Ishikawa (cell line): ENCODE measurements at regions not wholly inside any gene's neighbourhood (a gene's known extent, or its start where the extent isn't known, plus 50 kb on each side); places are given as distances from the start of the nearest gene placed in this dataset.

Experiments used
- CEBPB ChIP-seq: IDR thresholded peaks from 2 replicates; pipeline ENCODE4 v1.6.1; 2012
- CREB1 ChIP-seq: IDR thresholded peaks from 2 replicates; pipeline ENCODE4 v1.6.1; 2012; ENCODE audit warnings: low read depth
- EGR1 ChIP-seq: IDR thresholded peaks from 2 replicates; pipeline ENCODE4 v1.6.1; 2012
- EP300 ChIP-seq: IDR thresholded peaks from 2 replicates; pipeline ENCODE4 v1.6.1; 2012; ENCODE audit warnings: borderline replicate concordance
- FOXM1 ChIP-seq: IDR thresholded peaks from 2 replicates; pipeline ENCODE4 v1.6.1; 2012; ENCODE audit warnings: low read depth, borderline replicate concordance
- NFIC ChIP-seq: IDR thresholded peaks from 2 replicates; pipeline ENCODE4 v1.6.1; 2012
- RAD21 ChIP-seq: IDR thresholded peaks from 2 replicates; pipeline ENCODE4 v1.6.1; 2012; ENCODE audit warnings: low read depth
- TAF1 ChIP-seq: IDR thresholded peaks from 2 replicates; pipeline ENCODE4 v1.6.1; 2012; ENCODE audit warnings: low read depth, mild to moderate bottlenecking
- TCF12 ChIP-seq: IDR thresholded peaks from 2 replicates; pipeline ENCODE4 v1.6.1; 2012; ENCODE audit warnings: low read depth
- TEAD4 ChIP-seq: IDR thresholded peaks from 2 replicates; pipeline ENCODE4 v1.6.1; 2012
- YY1 ChIP-seq: IDR thresholded peaks from 2 replicates; pipeline ENCODE4 v1.6.1; 2012; ENCODE audit warnings: low read depth
- ZBTB7A ChIP-seq: IDR thresholded peaks from 2 replicates; pipeline ENCODE4 v1.6.1; 2012; ENCODE audit warnings: low read depth
- TF ChIP-seq, protein P1 (sequence below): IDR thresholded peaks from 2 replicates; pipeline ENCODE4 v1.6.1; 2012
- TF ChIP-seq, protein P2 (sequence below): IDR thresholded peaks from 2 replicates; pipeline ENCODE4 v1.6.1; 2012
- TF ChIP-seq, protein P3 (sequence below): IDR thresholded peaks from 2 replicates; pipeline ENCODE4 v1.6.1; 2012; ENCODE audit warnings: low read depth, mild to moderate bottlenecking

DNA sequence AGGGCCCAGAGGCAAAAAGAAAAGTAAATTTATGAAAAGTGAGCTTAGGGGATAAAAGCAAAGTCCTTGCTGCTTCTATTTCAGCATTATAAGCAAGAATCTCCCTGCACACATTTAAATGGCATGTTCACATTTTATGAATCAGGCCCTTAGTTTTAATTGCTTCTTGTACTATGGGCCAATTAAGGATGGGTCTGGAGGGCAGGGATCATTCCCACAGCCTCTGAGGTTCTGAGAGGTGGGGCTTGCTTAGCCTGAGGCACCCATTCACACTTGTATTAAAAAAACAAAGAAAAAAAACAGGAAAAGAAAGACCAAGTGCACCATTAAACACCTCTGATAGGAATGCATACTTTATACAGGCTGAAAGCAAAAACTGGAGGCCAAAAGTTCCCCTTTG is 565.1 kb downstream of the BCL11A start:
- TF ChIP-seq CEBPB (no peak), YY1 (no peak), TAF1 (no peak), FOXM1 (no peak), TCF12 (no peak), CREB1 (no peak), TEAD4 (no peak), NFIC (no peak), ZBTB7A (no peak), EGR1 (no peak)
- TF ChIP-seq, protein P1, sequence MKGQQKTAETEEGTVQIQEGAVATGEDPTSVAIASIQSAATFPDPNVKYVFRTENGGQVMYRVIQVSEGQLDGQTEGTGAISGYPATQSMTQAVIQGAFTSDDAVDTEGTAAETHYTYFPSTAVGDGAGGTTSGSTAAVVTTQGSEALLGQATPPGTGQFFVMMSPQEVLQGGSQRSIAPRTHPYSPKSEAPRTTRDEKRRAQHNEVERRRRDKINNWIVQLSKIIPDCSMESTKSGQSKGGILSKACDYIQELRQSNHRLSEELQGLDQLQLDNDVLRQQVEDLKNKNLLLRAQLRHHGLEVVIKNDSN: no peak
- TF ChIP-seq, protein P2, sequence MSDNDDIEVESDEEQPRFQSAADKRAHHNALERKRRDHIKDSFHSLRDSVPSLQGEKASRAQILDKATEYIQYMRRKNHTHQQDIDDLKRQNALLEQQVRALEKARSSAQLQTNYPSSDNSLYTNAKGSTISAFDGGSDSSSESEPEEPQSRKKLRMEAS: no peak
- TF ChIP-seq, protein P3, sequence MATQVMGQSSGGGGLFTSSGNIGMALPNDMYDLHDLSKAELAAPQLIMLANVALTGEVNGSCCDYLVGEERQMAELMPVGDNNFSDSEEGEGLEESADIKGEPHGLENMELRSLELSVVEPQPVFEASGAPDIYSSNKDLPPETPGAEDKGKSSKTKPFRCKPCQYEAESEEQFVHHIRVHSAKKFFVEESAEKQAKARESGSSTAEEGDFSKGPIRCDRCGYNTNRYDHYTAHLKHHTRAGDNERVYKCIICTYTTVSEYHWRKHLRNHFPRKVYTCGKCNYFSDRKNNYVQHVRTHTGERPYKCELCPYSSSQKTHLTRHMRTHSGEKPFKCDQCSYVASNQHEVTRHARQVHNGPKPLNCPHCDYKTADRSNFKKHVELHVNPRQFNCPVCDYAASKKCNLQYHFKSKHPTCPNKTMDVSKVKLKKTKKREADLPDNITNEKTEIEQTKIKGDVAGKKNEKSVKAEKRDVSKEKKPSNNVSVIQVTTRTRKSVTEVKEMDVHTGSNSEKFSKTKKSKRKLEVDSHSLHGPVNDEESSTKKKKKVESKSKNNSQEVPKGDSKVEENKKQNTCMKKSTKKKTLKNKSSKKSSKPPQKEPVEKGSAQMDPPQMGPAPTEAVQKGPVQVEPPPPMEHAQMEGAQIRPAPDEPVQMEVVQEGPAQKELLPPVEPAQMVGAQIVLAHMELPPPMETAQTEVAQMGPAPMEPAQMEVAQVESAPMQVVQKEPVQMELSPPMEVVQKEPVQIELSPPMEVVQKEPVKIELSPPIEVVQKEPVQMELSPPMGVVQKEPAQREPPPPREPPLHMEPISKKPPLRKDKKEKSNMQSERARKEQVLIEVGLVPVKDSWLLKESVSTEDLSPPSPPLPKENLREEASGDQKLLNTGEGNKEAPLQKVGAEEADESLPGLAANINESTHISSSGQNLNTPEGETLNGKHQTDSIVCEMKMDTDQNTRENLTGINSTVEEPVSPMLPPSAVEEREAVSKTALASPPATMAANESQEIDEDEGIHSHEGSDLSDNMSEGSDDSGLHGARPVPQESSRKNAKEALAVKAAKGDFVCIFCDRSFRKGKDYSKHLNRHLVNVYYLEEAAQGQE: no peak

DNA sequence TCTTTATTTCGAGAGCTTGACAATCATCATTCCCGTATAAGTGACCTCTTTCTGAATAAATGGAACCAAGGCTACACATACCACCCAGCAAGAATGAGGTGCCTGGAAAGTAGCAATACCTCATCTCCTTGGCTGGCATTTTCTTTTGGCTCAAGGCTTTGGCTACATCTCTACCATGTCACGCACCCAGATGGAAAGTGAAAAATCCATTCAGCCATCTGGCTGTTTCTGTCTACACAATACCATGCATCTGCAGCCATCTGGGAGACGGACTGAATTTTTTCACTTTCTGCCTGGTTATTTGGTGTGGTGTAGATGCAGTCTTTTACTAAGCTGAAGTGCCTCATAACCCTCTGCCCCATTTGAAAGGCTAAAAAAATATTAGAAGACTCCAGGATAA is 566.9 kb downstream of the BCL11A start:
- TF ChIP-seq, protein P1: no peak
- no peak for TF ChIP-seq RAD21
- no peak for TF ChIP-seq TCF12
- no peak for TF ChIP-seq NFIC
- no peak for TF ChIP-seq EP300
- TF ChIP-seq, protein P3: no peak
- no peak for TF ChIP-seq EGR1
- no peak for TF ChIP-seq TAF1
- TF ChIP-seq YY1: no peak
- TF ChIP-seq ZBTB7A: no peak
- no peak for TF ChIP-seq TEAD4
- TF ChIP-seq CREB1: no peak
- TF ChIP-seq, protein P2: no peak

DNA sequence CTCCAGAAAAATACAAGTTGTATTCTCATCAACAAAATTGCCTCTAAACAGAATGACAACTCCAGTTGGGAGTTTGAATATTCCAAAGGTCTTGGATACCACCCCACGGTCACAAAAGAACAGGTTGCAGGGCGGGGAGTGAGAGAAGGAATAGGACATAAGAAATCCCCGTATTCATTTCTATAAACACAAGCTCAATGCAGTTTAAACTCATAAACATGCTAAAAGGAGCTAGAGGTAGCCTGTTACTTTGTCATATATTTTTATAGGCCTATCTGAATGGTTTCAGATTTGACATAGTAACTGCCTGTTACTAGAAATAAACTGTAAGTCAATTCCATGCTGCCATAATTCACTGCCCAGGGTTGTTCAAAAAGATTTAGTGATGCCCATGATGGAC is 567.5 kb downstream of the BCL11A start:
- TF ChIP-seq, protein P3: no peak
- TF ChIP-seq TEAD4 (no peak), EP300 (no peak), YY1 (no peak)

DNA sequence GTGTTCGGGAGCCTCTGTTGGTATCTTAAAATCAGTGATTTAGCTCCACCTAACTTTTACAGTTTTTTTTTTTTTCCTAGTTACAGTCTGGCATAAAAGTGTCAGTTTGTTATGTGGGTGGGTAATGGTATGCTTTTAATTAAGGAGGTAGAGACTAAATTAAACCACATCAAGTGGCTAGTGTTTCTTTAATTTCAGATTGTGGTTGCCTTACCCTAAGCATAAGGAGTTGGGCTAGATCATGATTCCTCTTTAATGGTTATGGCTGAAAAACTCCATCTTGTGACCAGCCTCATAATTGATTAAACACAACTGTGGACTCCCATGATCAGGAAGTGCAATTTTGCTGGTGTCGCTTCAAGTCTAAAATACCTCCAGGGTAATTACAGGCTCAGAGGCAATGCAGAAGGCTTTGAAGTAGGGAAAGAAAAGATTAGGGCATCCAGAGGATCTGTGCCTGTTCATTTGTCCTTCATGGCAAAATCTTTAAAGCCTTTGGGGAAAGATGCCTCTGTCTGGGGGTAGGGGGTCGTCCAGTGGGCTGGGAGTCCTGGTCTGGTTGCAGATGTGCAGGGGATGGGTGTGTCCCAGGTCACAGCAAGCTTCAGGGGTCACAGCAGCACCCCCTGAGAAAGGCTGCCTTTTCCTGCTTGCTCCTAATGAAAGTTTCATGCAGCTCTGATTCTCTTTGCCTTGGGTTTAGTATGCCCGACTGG is 579.2 kb downstream of the BCL11A start:
- no peak for TF ChIP-seq TEAD4
- no peak for TF ChIP-seq CEBPB
- TF ChIP-seq NFIC: no peak
- TF ChIP-seq, protein P1: no peak
- no peak for TF ChIP-seq EGR1
- TF ChIP-seq, protein P2: no peak
- TF ChIP-seq, protein P3: no peak
- no peak for TF ChIP-seq TCF12
- TF ChIP-seq EP300: no peak
- no peak for TF ChIP-seq TAF1
- no peak for TF ChIP-seq RAD21
- TF ChIP-seq CREB1: no peak
- TF ChIP-seq ZBTB7A: no peak
- TF ChIP-seq YY1: no peak
- TF ChIP-seq FOXM1: no peak
